Activated B cell treated with CpG ODN at 0.5 μM for 24 hours (primary cell): ENCODE measurements at regions not wholly inside any gene's neighbourhood (a gene's known extent, or its start where the extent isn't known, plus 50 kb on each side); places are given as distances from the start of the nearest gene placed in this dataset.

ENCODE experiments used
- ATAC-seq: fragments of 200-7000 bp; cut with Tn5 transposase; one replicate; pipeline ENCODE4 v1.10.0; 2021; ENCODE audit warnings: low read depth, mild to moderate bottlenecking, moderate library complexity
- CTCF ChIA-PET: fragments of 350-600 bp; sonication (Branson Sonifier 250); formaldehyde crosslinking; loops from one replicate; lab custom pipeline; 2021; ENCODE audit warnings: antibody characterized with exemption; lab: Charles Lee
- POLR2A ChIA-PET: fragments of 350-600 bp; sonication (Branson Sonifier 250); formaldehyde crosslinking; loops from one replicate; lab custom pipeline; 2021; ENCODE audit warnings: antibody characterized with exemption; lab: Charles Lee
- DNase-seq: peaks from one replicate; pipeline ENCODE4 v3.0.0; 2022
- H3K27ac Mint-ChIP-seq: one replicate; pipeline ENCODE4 v1.8.0; 2020; ENCODE audit warnings: mixed read lengths
- H3K27me3 Mint-ChIP-seq: one replicate; pipeline ENCODE4 v1.8.0; 2021; ENCODE audit warnings: mixed read lengths
- H3K36me3 Mint-ChIP-seq: one replicate; pipeline ENCODE4 v1.8.0; 2021; ENCODE audit warnings: low read depth, mixed read lengths
- H3K4me1 Mint-ChIP-seq: one replicate; pipeline ENCODE4 v1.8.0; 2021; ENCODE audit warnings: mixed read lengths
- H3K4me3 Mint-ChIP-seq: one replicate; pipeline ENCODE4 v1.8.0; 2020; ENCODE audit warnings: mild to moderate bottlenecking, mixed read lengths
- H3K9me3 Mint-ChIP-seq: one replicate; pipeline ENCODE4 v1.8.0; 2020; ENCODE audit warnings: mixed read lengths
- intact Hi-C: fragments of 100-400 bp; cut with micrococcal nuclease; formaldehyde crosslinking; loops from one replicate; pipeline ENCODE4 v1.15.1; 2024
- TF ChIP-seq, protein P1 (sequence below): fragments of 200-600 bp; IDR thresholded peaks from one replicate; pipeline ENCODE4 v1.8.0; 2022; ENCODE audit warnings: antibody characterized with exemption, mild to moderate bottlenecking

GRCh38 chr3:30181178-30181465 is 425.3 kb upstream of the TGFBR2 start:
- Mint-ChIP-seq H3K4me3 (no peak overlapping the region), H3K36me3 (no peaks in the 10 kb centered on the region), H3K4me1 (no peaks in the 10 kb centered on the region), H3K27ac (no peak overlapping the region), H3K9me3 (no peaks in the 10 kb centered on the region), H3K27me3 (peaks cover 2% of the 10 kb centered on the region)
- ChIA-PET CTCF (interaction anchor here (1.5 to 2.1 kb wide), 2 partner anchors 17 to 22 kb away, joined by 3 to 6 read pairs; no protein-coding TSS in a partner anchor), POLR2A (no interaction called here)
- intact Hi-C loops: loop anchor here (5.0 kb wide), 1 partner anchor 44 kb away; no protein-coding TSS in a partner anchor
- ATAC-seq (no peak), DNase-seq (no peak)
- TF ChIP-seq, protein P1, sequence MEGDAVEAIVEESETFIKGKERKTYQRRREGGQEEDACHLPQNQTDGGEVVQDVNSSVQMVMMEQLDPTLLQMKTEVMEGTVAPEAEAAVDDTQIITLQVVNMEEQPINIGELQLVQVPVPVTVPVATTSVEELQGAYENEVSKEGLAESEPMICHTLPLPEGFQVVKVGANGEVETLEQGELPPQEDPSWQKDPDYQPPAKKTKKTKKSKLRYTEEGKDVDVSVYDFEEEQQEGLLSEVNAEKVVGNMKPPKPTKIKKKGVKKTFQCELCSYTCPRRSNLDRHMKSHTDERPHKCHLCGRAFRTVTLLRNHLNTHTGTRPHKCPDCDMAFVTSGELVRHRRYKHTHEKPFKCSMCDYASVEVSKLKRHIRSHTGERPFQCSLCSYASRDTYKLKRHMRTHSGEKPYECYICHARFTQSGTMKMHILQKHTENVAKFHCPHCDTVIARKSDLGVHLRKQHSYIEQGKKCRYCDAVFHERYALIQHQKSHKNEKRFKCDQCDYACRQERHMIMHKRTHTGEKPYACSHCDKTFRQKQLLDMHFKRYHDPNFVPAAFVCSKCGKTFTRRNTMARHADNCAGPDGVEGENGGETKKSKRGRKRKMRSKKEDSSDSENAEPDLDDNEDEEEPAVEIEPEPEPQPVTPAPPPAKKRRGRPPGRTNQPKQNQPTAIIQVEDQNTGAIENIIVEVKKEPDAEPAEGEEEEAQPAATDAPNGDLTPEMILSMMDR: no peak

GRCh38 chr3:30181581-30181980 is 424.8 kb upstream of the TGFBR2 start:
- intact Hi-C loops: loop anchor here (5.0 kb wide), 1 partner anchor 44 kb away; no protein-coding TSS in a partner anchor
- H3K27ac Mint-ChIP-seq: no peak overlapping the region
- H3K9me3 Mint-ChIP-seq: no peaks in the 10 kb centered on the region
- no peak for DNase-seq
- CTCF ChIA-PET: interaction anchor here (1.5 to 2.1 kb wide), 2 partner anchors 16 to 23 kb away, joined by 3 to 6 read pairs; no protein-coding TSS in a partner anchor
- no peaks in the 10 kb centered on the region for H3K36me3 Mint-ChIP-seq
- POLR2A ChIA-PET: no interaction called here
- ATAC-seq: no peak
- no peak overlapping the region for H3K4me3 Mint-ChIP-seq
- H3K4me1 Mint-ChIP-seq: no peaks in the 10 kb centered on the region
- TF ChIP-seq, protein P1: no peak
- H3K27me3 Mint-ChIP-seq: peaks cover 2% of the 10 kb centered on the region

DNA sequence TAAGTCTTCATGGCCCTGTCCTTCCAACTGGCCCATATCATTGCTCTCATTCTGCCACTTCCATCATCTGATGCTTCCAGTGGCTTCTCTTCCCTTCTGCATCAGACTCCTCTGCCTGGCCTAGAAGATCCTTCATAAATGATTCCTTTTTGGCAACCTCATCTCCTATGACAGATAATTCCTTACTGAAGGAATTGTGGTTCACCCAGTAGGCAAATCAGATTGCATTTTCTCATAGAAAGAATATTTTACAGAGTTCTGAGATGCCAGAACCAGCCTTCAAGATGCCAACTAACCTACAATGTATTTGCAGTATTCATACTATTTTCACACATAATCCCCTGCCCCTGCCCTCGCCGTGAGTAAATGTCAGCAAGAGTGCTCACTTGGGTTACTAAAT is 423.0 kb upstream of the TGFBR2 start:
- ChIA-PET CTCF (no interaction called here), POLR2A (no interaction called here)
- DNase-seq: no peak
- TF ChIP-seq, protein P1: no peak
- no peaks in the 10 kb centered on the region for H3K36me3 Mint-ChIP-seq
- H3K27ac Mint-ChIP-seq: no peak overlapping the region
- H3K9me3 Mint-ChIP-seq: no peaks in the 10 kb centered on the region
- no peak for ATAC-seq
- intact Hi-C loops: loop anchor here (5.0 kb wide), 1 partner anchor 46 kb away; no protein-coding TSS in a partner anchor
- H3K4me3 Mint-ChIP-seq: no peak overlapping the region
- H3K4me1 Mint-ChIP-seq: no peaks in the 10 kb centered on the region
- H3K27me3 Mint-ChIP-seq: peaks cover 2% of the 10 kb centered on the region

DNA sequence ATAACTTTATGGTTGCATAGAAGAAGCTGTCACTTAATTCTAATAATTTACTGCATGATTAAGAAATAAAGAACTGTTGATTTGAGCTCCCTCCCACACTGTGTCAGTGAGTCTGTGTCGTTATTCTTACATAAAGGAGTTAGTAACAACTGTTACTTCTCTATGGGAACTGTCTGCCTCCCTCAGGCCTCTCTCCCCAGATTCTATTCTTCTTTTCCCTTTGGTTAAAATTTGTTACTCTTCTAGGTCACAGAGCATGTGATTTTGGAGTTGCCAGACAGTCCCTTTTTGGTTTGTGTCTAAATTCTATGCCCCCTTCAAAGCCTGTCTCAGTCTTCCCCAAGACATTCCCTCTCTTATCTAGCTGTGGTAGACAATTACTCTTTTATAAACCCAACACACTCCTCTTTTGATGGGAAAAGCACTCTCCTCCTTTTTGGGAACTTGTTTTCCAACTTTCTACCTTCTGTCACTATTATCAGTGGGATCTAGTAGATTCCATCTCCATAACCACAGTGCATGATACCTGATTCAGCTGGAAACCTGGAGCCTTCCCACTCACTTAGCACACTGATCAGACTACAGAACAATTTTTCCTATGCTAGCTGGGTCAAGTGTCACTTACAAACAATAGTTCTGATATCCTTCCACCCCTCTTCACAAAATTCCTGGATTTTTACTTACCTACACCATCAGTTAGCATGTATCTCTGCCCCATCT is 422.1 kb upstream of the TGFBR2 start:
- no peak for DNase-seq
- Mint-ChIP-seq H3K27me3 (peaks cover 2% of the 10 kb centered on the region), H3K9me3 (no peaks in the 10 kb centered on the region), H3K27ac (no peak overlapping the region), H3K36me3 (no peaks in the 10 kb centered on the region), H3K4me1 (no peaks in the 10 kb centered on the region), H3K4me3 (no peak overlapping the region)
- POLR2A ChIA-PET: no interaction called here
- ATAC-seq: no peak
- intact Hi-C loops: loop anchor here (5.0 kb wide), 1 partner anchor 47 kb away; no protein-coding TSS in a partner anchor
- TF ChIP-seq, protein P1: no peak
- CTCF ChIA-PET: interaction anchor here (1.2 kb wide), 1 partner anchor 14 kb away, joined by 3 read pairs; no protein-coding TSS in a partner anchor

DNA sequence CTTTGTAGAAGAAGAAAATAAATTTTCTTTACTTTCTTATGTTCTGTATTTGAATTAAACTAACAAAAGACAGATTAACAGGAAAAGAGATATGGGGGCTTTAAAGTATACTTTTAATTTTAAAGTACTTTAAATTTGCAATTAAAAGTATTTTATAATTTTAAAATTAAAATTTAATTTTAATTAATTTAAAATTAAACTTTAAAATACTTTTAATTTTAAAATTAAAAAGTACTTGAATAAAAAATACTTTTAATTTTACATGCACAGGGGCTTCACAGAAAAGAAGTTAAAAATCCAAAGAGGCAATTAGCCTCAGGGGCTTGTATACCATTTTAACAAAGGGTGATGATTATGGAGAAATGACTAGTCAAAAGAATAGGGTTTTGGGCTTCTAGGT is 420.5 kb upstream of the TGFBR2 start:
- ATAC-seq (no peak), DNase-seq (no peak)
- ChIA-PET POLR2A (no interaction called here), CTCF (interaction anchor here (1.4 kb wide), 1 partner anchor 13 kb away, joined by 4 read pairs; no protein-coding TSS in a partner anchor)
- H3K27me3 Mint-ChIP-seq: no peaks in the 10 kb centered on the region
- intact Hi-C loops: no loop called here
- H3K9me3 Mint-ChIP-seq: no peaks in the 10 kb centered on the region
- no peaks in the 10 kb centered on the region for H3K36me3 Mint-ChIP-seq
- H3K27ac Mint-ChIP-seq: no peak overlapping the region
- H3K4me3 Mint-ChIP-seq: no peak overlapping the region
- TF ChIP-seq, protein P1: no peak
- no peaks in the 10 kb centered on the region for H3K4me1 Mint-ChIP-seq
